NB4 (cell line): ENCODE measurements at regions not wholly inside any gene's neighbourhood (a gene's known extent, or its start where the extent isn't known, plus 50 kb on each side); places are given as distances from the start of the nearest gene placed in this dataset.

Experiments used
- DNase-seq: peaks from one replicate; pipeline ENCODE4 v3.0.0; 2010; ENCODE audit warnings: low read depth
- H3K4me3 ChIP-seq: one replicate; pipeline ENCODE4 v1.5.1; 2011; ENCODE audit warnings: mild to moderate bottlenecking, low read depth, low read length, moderate library complexity
- CTCF ChIP-seq: IDR thresholded peaks from one replicate; pipeline ENCODE4 v1.5.1; 2012; ENCODE audit warnings: low read depth, low read length
- MAX ChIP-seq: IDR thresholded peaks from 2 replicates; pipeline ENCODE4 v1.6.1; 2011; ENCODE audit warnings: low read depth, low read length
- MYC ChIP-seq: IDR thresholded peaks from 2 replicates; pipeline ENCODE4 v1.6.1; 2011; ENCODE audit warnings: low read depth, low read length
- POLR2A ChIP-seq: IDR thresholded peaks from 2 replicates; pipeline ENCODE4 v1.6.1; 2011; ENCODE audit warnings: mild to moderate bottlenecking; ENCODE audit not compliant: insufficient read length; ENCODE audit errors: extremely low read depth

DNA sequence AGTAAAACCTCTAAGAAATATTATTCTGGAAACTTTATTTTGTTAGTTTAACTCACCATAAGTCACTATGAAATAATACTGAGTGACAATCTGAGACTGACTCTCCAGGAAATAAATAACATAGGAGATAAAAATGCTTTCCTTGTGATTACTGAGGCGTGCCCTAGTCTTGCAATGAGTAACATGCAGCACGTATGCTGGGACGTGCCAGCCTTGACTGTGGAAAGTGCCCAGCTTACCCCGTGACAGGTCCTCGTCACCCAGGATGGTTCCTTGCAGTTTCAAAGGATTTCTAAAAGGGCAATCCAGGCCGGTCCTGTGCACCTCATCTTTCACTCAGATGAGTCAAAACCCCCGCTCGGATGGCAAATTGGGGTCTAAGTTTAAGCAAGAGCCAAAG, 720.8 kb upstream of the ADAMTS16 start:
- no peak for DNase-seq
- TF ChIP-seq MAX, result no peak
- no peak for TF ChIP-seq MYC
- no peak for TF ChIP-seq POLR2A
- no peak overlapping the region for H3K4me3 ChIP-seq

- DNase-seq, result no peak
- TF ChIP-seq MAX (peak; percentile 54; the same call in 1 of the 2 replicates), POLR2A (no peak), CTCF (no peak), MYC (no peak)
- no peak overlapping the region for H3K4me3 ChIP-seq
Measured at GRCh38 chr5:4420177-4420576, 720.0 kb upstream of the ADAMTS16 start.

DNA sequence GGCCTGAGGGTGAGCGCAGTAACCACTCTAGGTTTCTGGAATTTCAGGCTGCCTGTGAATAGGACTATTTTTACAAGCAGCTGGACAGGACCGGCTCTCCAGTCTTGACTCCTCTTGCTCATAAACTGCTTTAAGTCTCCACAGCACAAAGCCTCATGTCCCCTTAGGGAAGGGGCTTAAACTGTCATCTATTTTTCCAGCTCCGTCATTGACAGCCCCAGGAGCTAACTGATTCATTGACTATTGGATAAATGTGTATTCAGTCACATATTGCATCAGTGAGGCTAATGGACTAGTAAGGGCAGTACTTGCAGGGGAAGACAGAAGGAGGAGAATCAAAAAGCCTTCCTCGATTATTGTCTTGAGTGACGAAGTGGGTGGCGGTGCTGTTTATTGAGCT, 719.4 kb upstream of the ADAMTS16 start:
- no peak for DNase-seq
- no peak overlapping the region for H3K4me3 ChIP-seq
- TF ChIP-seq MAX (no peak), MYC (no peak), POLR2A (no peak), CTCF (no peak)

DNA sequence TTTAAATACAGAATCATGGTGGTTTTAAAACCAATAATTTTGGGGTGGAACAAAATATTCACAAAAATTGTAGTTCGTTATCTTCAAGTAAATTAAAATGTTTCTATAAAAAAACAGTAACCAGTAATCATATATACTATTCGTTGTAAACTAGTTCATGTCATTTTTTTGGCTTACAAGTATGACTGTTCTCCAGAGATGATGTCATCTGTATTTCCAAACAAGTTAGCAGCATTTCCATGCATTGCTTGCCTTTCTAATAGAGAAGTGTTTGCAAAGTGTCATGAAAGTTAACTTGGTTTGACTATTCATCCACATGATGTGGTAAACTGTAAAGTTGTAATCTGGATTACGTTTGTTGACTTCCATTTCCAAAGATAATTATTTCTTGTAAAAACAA, 717.9 kb upstream of the ADAMTS16 start:
- TF ChIP-seq MYC (no peak), MAX (no peak)
- no peak overlapping the region for H3K4me3 ChIP-seq
- no peak for DNase-seq

DNA sequence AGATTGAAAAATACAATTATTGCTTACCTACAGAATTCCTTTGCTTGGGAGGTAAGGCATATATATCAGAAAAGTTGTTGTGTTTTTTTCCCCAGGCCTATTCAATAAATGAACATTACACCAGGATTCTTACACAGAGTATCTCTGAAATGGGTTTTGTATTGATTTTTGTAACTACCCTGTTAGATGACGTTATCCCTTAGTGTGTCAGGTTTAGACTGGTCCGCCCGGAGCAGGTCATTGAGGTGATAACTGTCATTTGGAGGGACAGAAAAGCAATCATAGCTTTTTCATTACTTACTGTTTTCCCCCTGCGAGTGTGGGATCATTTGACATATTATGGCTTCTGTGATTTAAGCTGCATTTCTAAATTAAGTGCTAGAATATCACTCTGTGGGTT, 715.2 kb upstream of the ADAMTS16 start:
- TF ChIP-seq CTCF (no peak), MYC (no peak), POLR2A (no peak), MAX (no peak)
- no peak overlapping the region for H3K4me3 ChIP-seq
- no peak for DNase-seq

DNA sequence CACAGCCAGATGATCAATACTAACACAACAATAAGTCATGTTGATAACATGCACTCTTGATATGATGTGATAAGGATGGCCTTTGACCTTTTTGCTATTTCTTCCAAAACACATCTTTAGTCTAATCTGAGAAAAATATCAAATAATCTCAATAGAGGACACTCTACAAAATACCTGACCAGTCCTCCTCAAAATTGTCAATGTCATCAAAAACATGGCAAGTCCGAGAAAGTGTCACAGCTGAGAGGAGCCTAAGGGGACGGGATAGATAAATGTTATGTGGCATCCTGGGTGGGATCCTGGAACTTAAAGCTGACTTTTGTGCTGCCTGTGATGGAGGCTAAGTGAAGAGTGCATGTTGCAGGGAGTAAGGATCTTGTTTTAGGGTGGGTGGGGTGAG, 699.6 kb upstream of the ADAMTS16 start:
- no peak overlapping the region for H3K4me3 ChIP-seq
- TF ChIP-seq MAX (no peak), CTCF (no peak), MYC (no peak), POLR2A (no peak)
- no peak for DNase-seq

- no peak overlapping the region for H3K4me3 ChIP-seq
- no peak for DNase-seq
- TF ChIP-seq POLR2A (no peak), MAX (no peak), MYC (no peak), CTCF (no peak)
Measured at GRCh38 chr5:4442221-4442620, 697.9 kb upstream of the ADAMTS16 start.
